T-cell (primary cell): ENCODE measurements at regions not wholly inside any gene's neighbourhood (a gene's known extent, or its start where the extent isn't known, plus 50 kb on each side); places are given as distances from the start of the nearest gene placed in this dataset.

Experiments used
- ATAC-seq, 4 experiments: fragments of 200-7000 bp in 3 of 4; fragments of 150-1000 bp in 1 of 4; cut with Tn5 transposase; replicated peaks in 1 of 4; 1 replicate in 3 of 4; 2 replicates in 1 of 4; pipeline ENCODE4 v1.10.0; 2021; ENCODE audit warnings: moderate library complexity in 3 of 4, mild to moderate bottlenecking in 2 of 4, moderate number of reproducible peaks in 1 of 4
- CTCF ChIA-PET, 2 donors: fragments of 300-600 bp; sonication (Branson Sonifier 250); formaldehyde crosslinking; loops; one replicate each; lab custom pipeline; 2022; ENCODE audit warnings: antibody characterized with exemption in 2 of 2; lab: Charles Lee
- POLR2A ChIA-PET, 2 donors: fragments of 300-600 bp; sonication (Branson Sonifier 250); formaldehyde crosslinking; loops; one replicate each; lab custom pipeline; 2022; ENCODE audit warnings: antibody characterized with exemption in 2 of 2; lab: Charles Lee
- DNase-seq, 35 experiments: peaks; one replicate each; pipeline versions ENCODE4 v3.0.0 to v3.0.0-alpha.2; 2013 to 2023
- H3K27ac ChIP-seq: one replicate; pipeline ENCODE4 v1.5.1; 2013; ENCODE audit warnings: low read length
- H3K27me3 ChIP-seq, 2 experiments: replicated peaks in 1 of 2; 1 replicate in 1 of 2; 2 replicates in 1 of 2; pipeline versions ENCODE4 v1.6.1 to v1.7.0; 2013; ENCODE audit warnings: low read length in 1 of 2, mixed read lengths in 1 of 2; ENCODE audit not compliant: control insufficient read depth in 2 of 2, insufficient read depth in 2 of 2; ENCODE audit errors: extremely low read depth in 1 of 2
- H3K36me3 ChIP-seq, 2 donors: 1 replicate in 1 of 2; 2 replicates in 1 of 2; pipeline versions ENCODE4 v1.6.1 to v1.7.0; 2013; ENCODE audit warnings: low read length in 1 of 2; ENCODE audit not compliant: control insufficient read depth in 2 of 2, insufficient read depth in 1 of 2; ENCODE audit errors: extremely low read depth in 1 of 2
- H3K4me1 ChIP-seq, 2 experiments: 1 replicate in 1 of 2; 2 replicates in 1 of 2; pipeline versions ENCODE4 v1.6.1 to v1.7.0; 2013; ENCODE audit warnings: low read length in 2 of 2, mixed read lengths in 1 of 2; ENCODE audit not compliant: insufficient read depth in 2 of 2, control insufficient read depth in 1 of 2; ENCODE audit errors: extremely low read depth in 1 of 2
- H3K4me3 ChIP-seq, 2 donors: 1 replicate in 1 of 2; 2 replicates in 1 of 2; pipeline versions ENCODE4 v1.5.1 to v1.7.0; 2013; ENCODE audit warnings: mild to moderate bottlenecking in 2 of 2, low read length in 1 of 2, moderate library complexity in 1 of 2; ENCODE audit not compliant: control insufficient read depth in 1 of 2; ENCODE audit errors: extremely low read depth in 1 of 2
- H3K9me3 ChIP-seq: 2 replicates; pipeline ENCODE4 v1.7.0; 2013
- H3K27ac Mint-ChIP-seq, 2 donors: one replicate each; pipeline ENCODE4 v1.8.0; 2020 to 2021; ENCODE audit warnings: mild to moderate bottlenecking in 2 of 2, mixed read lengths in 2 of 2
- H3K27me3 Mint-ChIP-seq, 2 donors: one replicate each; pipeline ENCODE4 v1.8.0; 2021 to 2022; ENCODE audit warnings: mixed read lengths in 2 of 2
- H3K36me3 Mint-ChIP-seq: one replicate; pipeline ENCODE4 v1.8.0; 2021; ENCODE audit warnings: mixed read lengths
- H3K4me1 Mint-ChIP-seq, 3 donors: one replicate each; pipeline ENCODE4 v1.8.0; 2020 to 2022; ENCODE audit warnings: mixed read lengths in 3 of 3, mild to moderate bottlenecking in 1 of 3
- H3K4me3 Mint-ChIP-seq, 3 donors: one replicate each; pipeline ENCODE4 v1.8.0; 2020 to 2022; ENCODE audit warnings: mild to moderate bottlenecking in 3 of 3, mixed read lengths in 3 of 3, moderate library complexity in 3 of 3
- H3K9me3 Mint-ChIP-seq, 3 donors: one replicate each; pipeline ENCODE4 v1.8.0; 2020 to 2022; ENCODE audit warnings: mixed read lengths in 3 of 3
- WGBS: methylation state at CpG from one replicate; pipeline ENCODE4 v1.1.5; 2013; ENCODE audit warnings: missing lambda C conversion rate; ENCODE audit not compliant: insufficient coverage; 5-methylcytosine and 5-hydroxymethylcytosine counted together

- no peak for ATAC-seq
- Mint-ChIP-seq H3K36me3 (no peaks in the 10 kb centered on the region), H3K4me3 (no peak overlapping the region), H3K27me3 (peaks cover 3 to 5% of the 10 kb centered on the region in 2 donors), H3K9me3 (no peaks in the 10 kb centered on the region), H3K27ac (no peak overlapping the region), H3K4me1 (no peaks in the 10 kb centered on the region)
- Histone ChIP-seq H3K27me3 (peaks cover 0 to 8% of the 10 kb centered on the region in 2 experiments), H3K9me3 (no peaks in the 10 kb centered on the region), H3K4me3 (no peak overlapping the region), H3K4me1 (no peaks in the 10 kb centered on the region), H3K27ac (no peak overlapping the region), H3K36me3 (no peaks in the 10 kb centered on the region)
- no peak for DNase-seq
- POLR2A ChIA-PET: no interaction called here
- CTCF ChIA-PET: no interaction called here
- 92% methylated on average over 2 of the region's 4 CpGs for WGBS
Measured at GRCh38 chr2:39608263-39608575, 57.5 kb upstream of the TMEM178A start.

DNA sequence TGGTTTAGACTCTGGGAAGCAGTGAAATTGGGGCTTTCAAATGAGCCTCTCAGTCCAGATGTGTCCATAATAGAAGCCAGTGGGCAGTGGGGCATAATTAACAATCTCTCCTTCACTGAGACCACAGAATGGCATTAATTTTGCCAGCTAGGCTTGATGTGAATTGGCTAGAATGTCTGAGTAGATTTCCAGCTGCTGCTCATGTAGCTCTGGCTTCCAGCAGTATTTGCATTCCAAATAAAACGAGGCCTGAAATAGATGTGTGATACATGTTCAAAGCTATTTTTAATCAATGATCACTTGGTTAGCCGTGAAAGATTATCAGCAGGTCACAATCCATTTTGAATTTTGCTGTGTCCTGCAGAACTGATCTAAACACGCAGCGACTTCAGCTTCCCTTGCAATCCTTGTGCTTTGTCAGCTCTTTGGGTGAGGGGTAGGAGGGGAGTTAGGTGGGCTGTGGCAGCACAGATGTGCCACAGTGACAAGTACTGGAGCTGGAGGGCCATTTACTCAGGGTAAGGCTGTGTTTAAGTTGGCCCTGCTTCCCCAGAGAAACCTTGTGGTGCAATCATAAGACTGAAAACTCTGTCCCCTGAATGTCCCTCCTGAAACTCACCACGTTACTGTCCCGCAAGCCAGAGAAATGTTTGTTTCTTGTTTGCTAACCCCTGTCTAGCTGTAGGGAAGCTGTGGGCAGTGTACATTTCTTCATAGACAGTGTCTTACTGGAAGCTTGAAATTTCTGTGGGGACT, 56.9 kb upstream of the TMEM178A start:
- DNase-seq (no peak), ATAC-seq (no peak)
- Histone ChIP-seq H3K27ac (no peak overlapping the region), H3K9me3 (no peaks in the 10 kb centered on the region), H3K36me3 (no peaks in the 10 kb centered on the region), H3K4me3 (no peak overlapping the region), H3K4me1 (no peaks in the 10 kb centered on the region), H3K27me3 (peaks cover 0 to 8% of the 10 kb centered on the region in 2 experiments)
- no peak overlapping the region for H3K27ac Mint-ChIP-seq
- ChIA-PET CTCF (no interaction called here), POLR2A (no interaction called here)
- H3K36me3 Mint-ChIP-seq: no peaks in the 10 kb centered on the region
- H3K27me3 Mint-ChIP-seq: peaks cover 4 to 5% of the 10 kb centered on the region in 2 donors
- no peaks in the 10 kb centered on the region for H3K9me3 Mint-ChIP-seq
- 90% methylated on average over 3 of the region's 6 CpGs for WGBS
- H3K4me3 Mint-ChIP-seq: no peak overlapping the region
- no peaks in the 10 kb centered on the region for H3K4me1 Mint-ChIP-seq

- H3K4me3 ChIP-seq: no peak overlapping the region
- Mint-ChIP-seq H3K9me3 (peaks cover 0 to 4% (median 0%) of the 10 kb centered on the region in 3 donors), H3K27ac (no peak overlapping the region), H3K4me1 (no peaks in the 10 kb centered on the region), H3K27me3 (peaks cover 3 to 5% of the 10 kb centered on the region in 2 donors), H3K36me3 (no peaks in the 10 kb centered on the region), H3K4me3 (no peak overlapping the region)
- 27% methylated on average over 1 of the region's 2 CpGs for WGBS
- ChIA-PET POLR2A (no interaction called here), CTCF (no interaction called here)
- H3K9me3 ChIP-seq: no peaks in the 10 kb centered on the region
- no peak overlapping the region for H3K27ac ChIP-seq
- H3K27me3 ChIP-seq: peaks cover 0 to 6% of the 10 kb centered on the region in 2 experiments
- H3K4me1 ChIP-seq: no peaks in the 10 kb centered on the region
- ATAC-seq (no peak), DNase-seq (no peak)
- H3K36me3 ChIP-seq: no peaks in the 10 kb centered on the region
Measured at GRCh38 chr2:39609917-39610316, 55.8 kb upstream of the TMEM178A start.

- peaks cover 0 to 6% (median 5%) of the 10 kb centered on the region in 3 donors for H3K4me1 Mint-ChIP-seq
- 17% methylated on average over 1 of the region's 1 CpG for WGBS
- CTCF ChIA-PET: no interaction called here
- Histone ChIP-seq H3K36me3 (no peaks in the 10 kb centered on the region), H3K27me3 (no peaks in the 10 kb centered on the region), H3K4me3 (no peak overlapping the region), H3K4me1 (no peaks in the 10 kb centered on the region), H3K27ac (no peak overlapping the region), H3K9me3 (no peaks in the 10 kb centered on the region)
- no peak for ATAC-seq
- DNase-seq: no peak
- POLR2A ChIA-PET: no interaction called here
- no peak overlapping the region for H3K4me3 Mint-ChIP-seq
- no peak overlapping the region for H3K27ac Mint-ChIP-seq
- peaks cover 5% of the 10 kb centered on the region in 2 donors for H3K27me3 Mint-ChIP-seq
- H3K36me3 Mint-ChIP-seq: no peaks in the 10 kb centered on the region
- peaks cover 0 to 4% (median 0%) of the 10 kb centered on the region in 3 donors for H3K9me3 Mint-ChIP-seq
Measured at GRCh38 chr2:39615675-39616074, 50.0 kb upstream of the TMEM178A start.
